Astrocyte (in vitro differentiated cells and primary cell): ENCODE measurements at regions not wholly inside any gene's neighbourhood (a gene's known extent, or its start where the extent isn't known, plus 50 kb on each side); places are given as distances from the start of the nearest gene placed in this dataset.

Experiments
- CTCF ChIP-seq: IDR thresholded peaks from 2 replicates; pipeline ENCODE4 v1.5.1; 2011; ENCODE audit warnings: low read depth, mild to moderate bottlenecking, inconsistent platforms, low read length, moderate library complexity; ENCODE audit not compliant: insufficient read depth
- EZH2 ChIP-seq: IDR thresholded peaks from 2 replicates; pipeline ENCODE4 v1.6.1; 2012; ENCODE audit warnings: mild to moderate bottlenecking, low read length, inconsistent platforms; ENCODE audit not compliant: insufficient read depth

- TF ChIP-seq CTCF = no peak
- TF ChIP-seq EZH2 = no peak
These were observed 113.0 kb upstream of the ZNF648 start for GRCh38 chr1:182174513-182174855.
